ENCODE measurements at regions not wholly inside any gene's neighbourhood (a gene's known extent, or its start where the extent isn't known, plus 50 kb on each side); places are given as distances from the start of the nearest gene placed in this dataset.

GRCh38 chr9:85246541-85246940 is 495.2 kb downstream of the AGTPBP1 start:
- no peak overlapping the region for H3K27ac ChIP-seq (replicated peaks)
- TF ChIP-seq REST (IDR thresholded peaks at IDR 0.05; ENCODE audit: insufficient replicate concordance, low read depth) (no peak), SPI1 (IDR thresholded peaks at IDR 0.05; ENCODE audit: borderline replicate concordance, low read depth) (no peak), POLR2AphosphoS5 (IDR thresholded peaks at IDR 0.05; ENCODE audit: low read depth) (no peak), CTCF (IDR thresholded peaks at IDR 0.05; ENCODE audit: insufficient read depth, low read length) (no peak), GABPA (IDR thresholded peaks at IDR 0.05; ENCODE audit: low read depth) (no peak)
- H3K4me3 ChIP-seq (replicated peaks; ENCODE audit: insufficient read depth, low read length), result no peak overlapping the region
- DNase-seq (ENCODE audit: low read depth in 1 of 2, low spot score in 1 of 2), result no peak
- peaks cover 2% of the 10 kb centered on the region for H3K27me3 ChIP-seq (ENCODE audit: insufficient read depth, poor library complexity, severe bottlenecking)

- TF ChIP-seq GABPA (IDR thresholded peaks at IDR 0.05; ENCODE audit: low read depth), result no peak
- TF ChIP-seq CTCF (IDR thresholded peaks at IDR 0.05; ENCODE audit: insufficient read depth, low read length), result no peak
- TF ChIP-seq SPI1 (IDR thresholded peaks at IDR 0.05; ENCODE audit: borderline replicate concordance, low read depth), result no peak
- TF ChIP-seq REST (IDR thresholded peaks at IDR 0.05; ENCODE audit: insufficient replicate concordance, low read depth), result no peak
- TF ChIP-seq POLR2AphosphoS5 (IDR thresholded peaks at IDR 0.05; ENCODE audit: low read depth), result no peak
- H3K27ac ChIP-seq (replicated peaks), result no peak overlapping the region
- no peak overlapping the region for H3K4me3 ChIP-seq (replicated peaks; ENCODE audit: insufficient read depth, low read length)
- peaks cover 2% of the 10 kb centered on the region for H3K27me3 ChIP-seq (ENCODE audit: insufficient read depth, poor library complexity, severe bottlenecking)
- no peak for DNase-seq (ENCODE audit: low read depth in 1 of 2, low spot score in 1 of 2)
Observed at GRCh38 chr9:85244856-85245255, 496.9 kb downstream of the AGTPBP1 start.

- no peak overlapping the region for H3K27ac ChIP-seq (replicated peaks)
- no peak overlapping the region for H3K4me3 ChIP-seq (replicated peaks; ENCODE audit: insufficient read depth, low read length)
- peaks cover 2% of the 10 kb centered on the region for H3K27me3 ChIP-seq (ENCODE audit: insufficient read depth, poor library complexity, severe bottlenecking)
- DNase-seq (ENCODE audit: low read depth in 1 of 2, low spot score in 1 of 2), result no peak
- TF ChIP-seq REST (IDR thresholded peaks at IDR 0.05; ENCODE audit: insufficient replicate concordance, low read depth) (no peak), POLR2AphosphoS5 (IDR thresholded peaks at IDR 0.05; ENCODE audit: low read depth) (no peak), CTCF (IDR thresholded peaks at IDR 0.05; ENCODE audit: insufficient read depth, low read length) (no peak), GABPA (IDR thresholded peaks at IDR 0.05; ENCODE audit: low read depth) (no peak), SPI1 (IDR thresholded peaks at IDR 0.05; ENCODE audit: borderline replicate concordance, low read depth) (no peak)
Observed at GRCh38 chr9:85243977-85244376, 497.8 kb downstream of the AGTPBP1 start.

All from HL-60 (cell line).